A673 (cell line): ENCODE measurements at regions not wholly inside any gene's neighbourhood (a gene's known extent, or its start where the extent isn't known, plus 50 kb on each side); places are given as distances from the start of the nearest gene placed in this dataset.

Experiments
- CTCF ChIP-seq: fragments of 300-800, 200-600 bp; sonication (generic); conservative IDR thresholded peaks from 2 replicates; pipeline ENCODE4 v1.5.1; 2017; ENCODE audit warnings: low read depth, mild to moderate bottlenecking, antibody characterized with exemption, low read length, moderate library complexity, mixed read lengths
- EZH2 ChIP-seq: fragments of 200-600 bp; sonication (generic); IDR thresholded peaks from 2 replicates; pipeline ENCODE4 v1.6.1; 2017; ENCODE audit warnings: borderline replicate concordance, low read depth, mild to moderate bottlenecking, mixed read lengths, antibody characterized with exemption, low read length; ENCODE audit not compliant: poor library complexity, severe bottlenecking

GRCh38 chr4:89539374-89539773, 231.8 kb upstream of the GPRIN3 start:
- TF ChIP-seq CTCF = no peak
- TF ChIP-seq EZH2 = no peak
